GM21367 (cell line): ENCODE measurements at regions not wholly inside any gene's neighbourhood (a gene's known extent, or its start where the extent isn't known, plus 50 kb on each side); places are given as distances from the start of the nearest gene placed in this dataset.
"Not testable (repeated sequence)": the region's sequence is repeated elsewhere in the genome, so short reads cannot be mapped to it uniquely, and the experiment has no call there.

Source experiments
- ATAC-seq: cut with Tn5 transposase; IDR thresholded peaks from one replicate; pipeline ENCODE4 v1.9.1; 2021; ENCODE audit not compliant: unreplicated experiment

GRCh38 chr4:118586357-118586790 lies 98.8 kb upstream of the METTL14 start:
- ATAC-seq: no peak

- no peak for ATAC-seq
Observed at GRCh38 chr4:118587116-118587831, 97.9 kb upstream of the METTL14 start.

- no peak for ATAC-seq
Observed at GRCh38 chr4:118587946-118588345, 97.2 kb upstream of the METTL14 start.

GRCh38 chr4:118589471-118590055 lies 95.6 kb upstream of the METTL14 start:
- no peak for ATAC-seq

GRCh38 chr4:118591339-118592046 lies 93.7 kb upstream of the METTL14 start:
- peak; percentile 97 for ATAC-seq

- ATAC-seq: not testable (repeated sequence)
Observed at GRCh38 chr4:118592289-118592688, 92.9 kb upstream of the METTL14 start.

GRCh38 chr4:118595883-118596282 lies 89.3 kb upstream of the METTL14 start:
- ATAC-seq: not testable (repeated sequence)

- ATAC-seq: not testable (repeated sequence)
Observed at GRCh38 chr4:118625097-118625496, 60.1 kb upstream of the METTL14 start.

GRCh38 chr4:118629697-118630096 lies 55.5 kb upstream of the METTL14 start:
- ATAC-seq: not testable (repeated sequence)

GRCh38 chr4:118630897-118631296 lies 54.3 kb upstream of the METTL14 start:
- not testable (repeated sequence) for ATAC-seq

GRCh38 chr4:118631321-118632050 lies 53.7 kb upstream of the METTL14 start:
- not testable (repeated sequence) for ATAC-seq

- ATAC-seq: not testable (repeated sequence)
Observed at GRCh38 chr4:118633476-118633875, 51.7 kb upstream of the METTL14 start.

- not testable (repeated sequence) for ATAC-seq
Observed at GRCh38 chr4:118634126-118634875, 50.9 kb upstream of the METTL14 start.
